ENCODE measurements at regions not wholly inside any gene's neighbourhood (a gene's known extent, or its start where the extent isn't known, plus 50 kb on each side); places are given as distances from the start of the nearest gene placed in this dataset.

DNA sequence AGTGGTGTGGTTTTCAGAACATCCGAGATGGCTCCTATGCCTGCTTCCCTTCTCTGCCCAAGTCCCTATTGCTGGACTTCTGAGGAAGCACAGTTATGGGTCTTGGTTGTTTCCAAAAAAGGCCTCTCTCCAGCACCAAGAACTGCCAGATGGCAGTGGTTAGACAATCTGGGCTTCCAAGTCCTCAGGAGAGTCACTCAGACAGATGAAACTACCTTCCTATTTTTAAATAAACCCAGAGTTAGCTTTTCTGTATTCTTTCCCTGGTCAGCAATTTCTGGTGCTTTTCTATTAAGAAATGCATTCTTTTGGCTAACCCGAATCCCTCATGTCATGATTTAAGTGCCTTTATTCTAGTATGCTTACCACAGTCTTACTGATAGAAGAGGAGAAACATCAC is 245.9 kb downstream of the PRDM2 start:
- no peak for TF ChIP-seq CTCF (IDR thresholded peaks at IDR 0.05; ENCODE audit: poor library complexity)
- no peak for TF ChIP-seq EZH2 (IDR thresholded peaks at IDR 0.05; ENCODE audit: borderline replicate concordance)
- TF ChIP-seq EZH2phosphoT487 (IDR thresholded peaks at IDR 0.05; ENCODE audit: low read depth, severe bottlenecking, unreplicated experiment): no peak

Measured in hepatocyte (in vitro differentiated cells).